Activated T-cell treated with anti-CD3 and anti-CD28 coated beads, Interleukin-2, amount 50 U/mL, for 72 hours (primary cell): ENCODE measurements at regions not wholly inside any gene's neighbourhood (a gene's known extent, or its start where the extent isn't known, plus 50 kb on each side); places are given as distances from the start of the nearest gene placed in this dataset.

Experiments
- ATAC-seq, 2 donors: fragments of 150-1000 bp; cut with Tn5 transposase; replicated peaks in 1 of 2; 2 replicates each; pipeline ENCODE4 v1.10.0; 2021; ENCODE audit warnings: moderate library complexity in 2 of 2, mild to moderate bottlenecking in 1 of 2
- DNase-seq, 2 donors: peaks; one replicate each; pipeline ENCODE4 v3.0.0; 2021 to 2022; ENCODE audit warnings: mixed read lengths in 1 of 2
- H3K27ac Mint-ChIP-seq: one replicate; pipeline ENCODE4 v1.8.0; 2022; ENCODE audit warnings: mild to moderate bottlenecking, moderate library complexity, mixed read lengths
- H3K27me3 Mint-ChIP-seq: one replicate; pipeline ENCODE4 v1.8.0; 2022; ENCODE audit warnings: low read depth, mixed read lengths
- H3K36me3 Mint-ChIP-seq, 2 donors: one replicate each; pipeline ENCODE4 v1.8.0; 2022; ENCODE audit warnings: mixed read lengths in 2 of 2, mild to moderate bottlenecking in 1 of 2; ENCODE audit not compliant: insufficient read depth in 2 of 2
- H3K4me1 Mint-ChIP-seq: one replicate; pipeline ENCODE4 v1.8.0; 2022; ENCODE audit warnings: low read depth, mixed read lengths
- H3K4me3 Mint-ChIP-seq, 2 donors: one replicate each; pipeline ENCODE4 v1.8.0; 2022; ENCODE audit warnings: mild to moderate bottlenecking in 2 of 2, mixed read lengths in 2 of 2, moderate library complexity in 2 of 2
- H3K9me3 Mint-ChIP-seq, 2 donors: one replicate each; pipeline ENCODE4 v1.8.0; 2022; ENCODE audit warnings: mixed read lengths in 2 of 2

DNA sequence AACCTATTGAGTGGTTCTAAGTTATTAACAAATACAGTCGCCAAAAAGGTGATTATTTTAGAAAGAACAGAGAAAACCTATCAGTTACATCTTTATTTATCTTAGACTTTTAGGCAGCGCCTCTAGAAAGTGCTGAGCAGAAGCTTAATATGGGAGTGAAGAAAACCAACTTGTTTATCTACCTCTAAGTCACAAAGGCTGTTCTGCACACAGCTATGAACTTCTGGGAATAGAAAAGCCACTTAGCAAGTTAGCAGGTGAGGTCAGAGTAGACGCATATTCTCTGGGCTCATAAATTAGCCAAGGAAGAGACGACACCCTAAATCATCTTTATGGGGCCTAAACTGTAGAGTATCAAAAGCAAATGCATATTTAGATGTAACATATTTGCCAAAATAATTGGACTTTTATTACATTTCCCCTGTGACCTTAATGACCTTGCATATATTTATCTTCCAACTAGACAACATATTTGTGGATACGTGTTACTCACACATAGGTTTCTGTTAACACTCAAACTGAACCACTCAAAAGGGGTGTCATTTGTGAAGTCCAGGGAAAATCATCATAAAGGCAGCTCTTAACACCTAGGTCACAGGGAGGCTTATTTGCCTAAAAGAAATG lies 267.1 kb downstream of the ADGB start:
- Mint-ChIP-seq H3K9me3 (no peaks in the 10 kb centered on the region), H3K27ac (no peak overlapping the region), H3K4me1 (peaks cover 5% of the 10 kb centered on the region), H3K4me3 (no peak overlapping the region), H3K27me3 (no peaks in the 10 kb centered on the region), H3K36me3 (no peaks in the 10 kb centered on the region)
- ATAC-seq = no peak
- DNase-seq = no peak

DNA sequence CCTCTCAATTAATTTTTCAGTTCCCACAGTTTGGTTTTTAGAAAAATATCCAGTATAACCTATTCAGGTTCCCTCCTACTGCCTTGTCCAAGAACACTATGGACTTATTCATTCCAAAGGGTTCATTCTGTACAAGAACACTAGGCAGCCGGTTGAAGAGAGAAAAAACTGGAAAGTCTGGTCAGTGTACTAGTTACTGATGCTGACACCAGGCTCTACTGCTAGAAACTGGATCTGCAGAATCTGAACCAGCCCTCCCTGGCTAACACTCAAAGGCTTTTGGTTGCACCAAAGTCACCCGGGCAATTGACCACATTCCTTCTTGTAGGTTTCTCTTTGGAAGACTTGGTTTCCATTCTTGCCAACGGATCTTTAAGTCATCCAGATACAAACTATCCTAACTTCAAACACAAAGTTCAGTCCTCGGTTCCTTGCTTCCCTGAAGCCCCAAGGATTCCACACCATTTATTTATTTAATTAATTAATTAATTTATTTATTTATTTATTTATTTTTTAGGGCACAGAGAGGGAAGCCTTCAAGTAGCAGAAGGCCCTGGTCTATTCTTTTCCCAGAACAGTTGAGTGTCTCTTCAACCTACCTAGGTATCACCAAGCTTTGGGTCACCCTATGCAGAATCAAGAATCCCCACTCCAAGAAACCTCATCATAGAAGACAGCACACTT lies 268.1 kb downstream of the ADGB start:
- no peaks in the 10 kb centered on the region for H3K27me3 Mint-ChIP-seq
- ATAC-seq = no peak
- no peak overlapping the region for H3K4me3 Mint-ChIP-seq
- H3K9me3 Mint-ChIP-seq = no peaks in the 10 kb centered on the region
- no peak for DNase-seq
- no peaks in the 10 kb centered on the region for H3K36me3 Mint-ChIP-seq
- peaks cover 13% of the 10 kb centered on the region for H3K4me1 Mint-ChIP-seq
- H3K27ac Mint-ChIP-seq = no peak overlapping the region

DNA sequence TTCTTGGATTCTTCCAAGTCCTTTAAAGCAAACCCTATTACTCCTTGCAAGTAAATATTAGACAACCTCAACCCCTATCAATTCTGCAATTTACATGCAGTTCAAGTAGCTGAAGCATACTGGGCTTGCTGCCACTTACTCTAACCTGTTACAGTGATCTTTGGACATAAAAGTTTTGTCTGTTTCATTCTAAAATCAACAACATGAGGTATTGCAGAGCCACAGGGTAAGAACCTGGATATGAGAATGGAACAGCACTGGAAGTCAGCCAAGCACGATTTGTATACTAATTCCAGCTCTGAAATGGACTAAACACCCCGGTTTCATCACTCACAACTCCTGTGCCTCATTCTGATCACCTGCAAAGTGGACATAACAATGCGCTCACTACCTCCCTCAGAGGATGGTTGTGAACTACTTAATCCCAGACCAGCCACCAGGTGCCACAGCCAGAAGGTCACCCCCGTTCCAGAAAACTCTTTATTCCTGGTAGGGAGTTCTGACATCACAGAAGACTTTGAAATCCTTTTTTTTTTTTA lies 270.0 kb downstream of the ADGB start:
- ATAC-seq (no peak), DNase-seq (no peak)
- Mint-ChIP-seq H3K27me3 (no peaks in the 10 kb centered on the region), H3K9me3 (no peaks in the 10 kb centered on the region), H3K36me3 (no peaks in the 10 kb centered on the region), H3K4me1 (peaks cover 15% of the 10 kb centered on the region), H3K27ac (no peak overlapping the region), H3K4me3 (no peak overlapping the region)

DNA sequence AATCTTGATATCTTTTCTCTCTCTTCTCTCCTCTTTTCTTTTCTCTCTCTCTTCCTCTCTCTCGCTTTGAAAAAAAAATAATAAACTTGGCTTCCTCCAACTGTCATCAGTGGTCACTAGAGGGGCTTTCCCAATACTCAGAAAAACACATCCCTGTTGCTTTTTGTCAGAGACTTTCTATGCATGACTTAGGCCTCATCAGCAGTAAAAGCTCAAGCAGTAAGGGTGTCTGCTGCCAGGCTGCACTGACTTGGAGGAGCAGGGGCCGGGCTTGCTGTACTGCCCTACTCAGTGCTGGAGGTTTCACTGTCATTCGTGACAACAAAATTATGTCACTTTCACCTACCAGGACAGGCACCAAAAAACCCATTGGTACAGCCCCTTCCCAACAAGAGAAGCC lies 272.0 kb downstream of the ADGB start:
- peak; percentile 31 to 53 for ATAC-seq
- no peak for DNase-seq
- no peaks in the 10 kb centered on the region for H3K36me3 Mint-ChIP-seq
- H3K27ac Mint-ChIP-seq = peak overlapping the region; percentile 81
- H3K4me3 Mint-ChIP-seq = peak overlapping the region in 1 of 2 donors; percentile 36
- H3K27me3 Mint-ChIP-seq = no peaks in the 10 kb centered on the region
- no peaks in the 10 kb centered on the region for H3K9me3 Mint-ChIP-seq
- peaks cover 23% of the 10 kb centered on the region for H3K4me1 Mint-ChIP-seq

DNA sequence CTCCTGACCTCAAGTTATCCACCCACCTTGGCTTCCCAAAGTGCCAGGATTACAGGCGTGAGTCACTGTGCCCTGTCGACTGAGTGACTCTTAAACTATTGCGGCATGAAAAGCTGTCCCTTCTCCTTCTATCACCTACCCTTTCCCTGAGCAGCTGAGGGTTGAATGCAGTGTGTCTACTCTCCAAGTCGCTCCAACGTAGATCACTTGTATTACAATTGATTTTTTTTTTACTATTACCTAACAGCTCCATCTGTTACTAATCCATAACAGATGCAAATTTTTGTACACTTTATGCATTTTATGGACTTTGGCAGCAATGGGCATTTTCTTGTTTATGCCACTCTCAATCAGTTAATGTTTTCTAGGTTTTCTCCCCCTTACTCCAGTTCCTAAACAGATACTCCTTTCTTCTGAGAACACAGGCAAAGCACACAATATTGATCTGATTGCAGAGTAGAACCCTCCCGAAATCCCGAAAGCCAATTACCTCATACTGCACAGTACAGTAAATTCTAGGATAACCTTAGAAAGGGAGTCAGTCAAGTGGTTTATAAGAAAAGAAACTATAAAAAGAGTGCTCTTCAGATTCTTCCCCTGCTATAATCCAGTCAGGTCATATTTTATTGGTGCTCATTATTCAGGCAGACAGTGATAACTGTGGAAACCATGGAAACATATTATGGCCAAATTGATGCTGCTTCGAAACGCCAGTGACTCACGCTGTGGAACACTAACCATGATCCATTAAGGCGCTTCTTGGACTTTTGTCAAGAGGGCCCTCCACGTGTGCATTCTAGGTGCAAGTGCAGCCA lies 273.0 kb downstream of the ADGB start:
- Mint-ChIP-seq H3K9me3 (no peaks in the 10 kb centered on the region), H3K4me3 (no peak overlapping the region), H3K27ac (no peak overlapping the region), H3K4me1 (peaks cover 34% of the 10 kb centered on the region), H3K36me3 (no peaks in the 10 kb centered on the region), H3K27me3 (no peaks in the 10 kb centered on the region)
- DNase-seq (no peak), ATAC-seq (no peak)

DNA sequence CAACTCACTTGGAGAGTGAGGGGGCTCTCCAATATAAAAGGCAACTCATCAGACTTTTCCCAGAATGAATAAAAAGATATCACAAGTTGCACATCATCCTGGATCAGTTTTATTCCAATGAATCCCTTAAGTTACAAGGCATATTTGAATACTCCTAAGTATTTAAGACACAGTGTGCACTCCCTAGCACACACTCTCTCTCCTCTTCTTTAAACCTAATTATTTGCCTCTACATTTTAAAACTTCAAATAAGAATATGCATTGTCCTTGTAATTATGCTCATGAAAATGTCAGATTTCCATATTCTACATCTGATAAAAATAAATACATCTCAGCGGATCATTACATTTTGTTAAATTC lies 273.6 kb downstream of the ADGB start:
- no peak for DNase-seq
- Mint-ChIP-seq H3K4me3 (no peak overlapping the region), H3K36me3 (peaks cover 0 to 1% of the 10 kb centered on the region in 2 donors), H3K4me1 (peaks cover 40% of the 10 kb centered on the region), H3K27ac (no peak overlapping the region), H3K27me3 (no peaks in the 10 kb centered on the region), H3K9me3 (no peaks in the 10 kb centered on the region)
- no peak for ATAC-seq

DNA sequence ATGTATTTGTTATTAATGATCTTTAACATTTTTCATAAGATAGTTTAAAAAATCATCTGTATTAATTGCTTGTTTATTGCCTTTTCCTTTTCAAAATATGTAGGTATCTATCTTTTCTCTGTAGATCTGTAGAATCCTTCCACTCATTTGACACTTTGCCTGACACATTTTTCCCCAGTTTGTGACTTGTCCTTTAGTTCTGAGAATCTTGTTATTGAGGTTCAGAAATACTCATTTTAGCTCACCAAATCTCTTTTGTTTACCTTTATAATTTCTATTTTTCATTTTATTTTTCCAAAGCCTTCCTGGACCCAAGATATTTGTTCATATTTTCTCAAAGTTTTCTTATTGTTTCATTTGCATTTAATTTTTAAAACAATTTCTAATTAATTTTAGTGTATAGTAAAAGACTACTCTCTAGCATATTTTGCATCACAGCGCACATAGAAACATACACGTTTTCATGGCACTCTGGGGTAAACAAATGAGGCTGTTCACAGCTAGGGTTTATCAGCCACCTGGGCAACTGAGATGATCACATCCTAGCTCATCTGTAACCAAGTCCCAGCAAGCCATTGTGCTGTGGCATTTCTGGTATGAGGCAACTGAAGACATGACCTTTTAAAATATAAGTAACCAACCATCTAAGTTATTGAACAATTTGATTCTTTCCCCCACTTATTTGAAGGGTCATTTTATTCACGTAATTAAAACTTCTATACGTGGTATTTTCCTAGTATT lies 275.7 kb downstream of the ADGB start:
- H3K27me3 Mint-ChIP-seq = no peaks in the 10 kb centered on the region
- no peak overlapping the region for H3K27ac Mint-ChIP-seq
- DNase-seq = no peak
- peaks cover 0 to 1% of the 10 kb centered on the region in 2 donors for H3K36me3 Mint-ChIP-seq
- H3K4me3 Mint-ChIP-seq = no peak overlapping the region
- peaks cover 55% of the 10 kb centered on the region for H3K4me1 Mint-ChIP-seq
- no peak for ATAC-seq
- H3K9me3 Mint-ChIP-seq = peaks cover 2 to 3% of the 10 kb centered on the region in 2 donors

DNA sequence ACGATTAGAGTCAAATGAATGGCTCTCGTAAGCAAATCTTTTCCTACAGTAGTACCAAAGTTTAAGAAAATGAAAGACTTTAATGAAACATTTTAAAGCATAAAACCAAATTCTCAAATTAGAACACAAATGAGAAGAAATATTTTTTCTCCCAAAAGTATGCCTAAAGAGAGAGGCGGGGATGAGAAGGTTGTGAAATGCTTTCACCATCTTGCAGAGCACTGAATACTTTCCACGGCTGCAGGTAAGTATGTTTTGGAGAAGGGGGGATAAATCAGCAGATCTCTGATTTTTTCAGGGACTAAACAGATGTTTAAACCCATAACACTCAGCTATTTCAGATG lies 277.1 kb downstream of the ADGB start:
- Mint-ChIP-seq H3K27me3 (no peaks in the 10 kb centered on the region), H3K4me1 (peaks cover 54% of the 10 kb centered on the region), H3K36me3 (peaks cover 1% of the 10 kb centered on the region in 2 donors), H3K27ac (no peak overlapping the region), H3K4me3 (no peak overlapping the region), H3K9me3 (peaks cover 2 to 3% of the 10 kb centered on the region in 2 donors)
- DNase-seq (no peak), ATAC-seq (no peak)

DNA sequence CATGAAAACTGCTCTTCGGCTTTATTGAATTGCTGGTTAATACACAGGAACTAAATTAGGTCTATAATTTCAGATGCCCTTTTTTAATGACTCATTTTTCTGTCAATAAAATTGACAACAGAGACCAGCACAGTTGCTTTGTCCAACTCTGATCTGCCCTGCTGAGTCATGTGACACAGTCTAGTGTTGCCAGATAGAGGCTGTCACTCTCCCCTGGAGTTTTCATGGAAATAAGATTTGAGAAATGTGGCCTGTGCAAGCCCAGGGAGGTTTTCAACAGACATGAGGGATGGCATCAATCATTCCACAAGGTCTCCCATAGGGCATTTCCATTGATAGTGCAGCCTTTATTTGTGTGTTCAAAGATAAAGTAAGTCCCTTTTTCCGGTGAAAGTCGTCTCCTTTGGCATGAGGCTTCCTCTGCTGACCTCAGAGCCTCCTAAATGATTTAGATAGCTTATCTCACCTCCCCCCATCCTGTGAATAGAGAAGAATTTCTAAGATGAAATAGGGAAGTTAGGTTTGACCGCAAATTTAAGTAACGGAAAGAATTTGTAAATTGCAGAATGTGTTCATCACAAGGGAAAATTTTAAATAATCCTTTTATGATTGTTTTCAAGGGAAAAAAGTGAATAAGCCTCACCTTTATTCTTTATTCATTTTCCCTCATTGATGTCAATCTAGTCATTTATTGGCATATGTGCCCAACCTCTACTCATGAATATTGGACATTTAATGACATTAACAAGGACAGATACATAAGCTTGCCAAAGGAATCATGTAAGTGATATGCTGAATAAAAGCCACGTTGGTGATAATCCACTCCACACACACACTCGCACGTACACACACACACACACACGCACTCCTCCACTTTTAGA lies 277.7 kb downstream of the ADGB start:
- ATAC-seq = peak in 1 of 2 donors; percentile 29
- peak overlapping the region; percentile 7 to 55 for H3K4me3 Mint-ChIP-seq
- peaks cover 1% of the 10 kb centered on the region in 2 donors for H3K36me3 Mint-ChIP-seq
- no peak for DNase-seq
- no peak overlapping the region for H3K27ac Mint-ChIP-seq
- peaks cover 2 to 3% of the 10 kb centered on the region in 2 donors for H3K9me3 Mint-ChIP-seq
- H3K27me3 Mint-ChIP-seq = no peaks in the 10 kb centered on the region
- H3K4me1 Mint-ChIP-seq = peaks cover 52% of the 10 kb centered on the region

DNA sequence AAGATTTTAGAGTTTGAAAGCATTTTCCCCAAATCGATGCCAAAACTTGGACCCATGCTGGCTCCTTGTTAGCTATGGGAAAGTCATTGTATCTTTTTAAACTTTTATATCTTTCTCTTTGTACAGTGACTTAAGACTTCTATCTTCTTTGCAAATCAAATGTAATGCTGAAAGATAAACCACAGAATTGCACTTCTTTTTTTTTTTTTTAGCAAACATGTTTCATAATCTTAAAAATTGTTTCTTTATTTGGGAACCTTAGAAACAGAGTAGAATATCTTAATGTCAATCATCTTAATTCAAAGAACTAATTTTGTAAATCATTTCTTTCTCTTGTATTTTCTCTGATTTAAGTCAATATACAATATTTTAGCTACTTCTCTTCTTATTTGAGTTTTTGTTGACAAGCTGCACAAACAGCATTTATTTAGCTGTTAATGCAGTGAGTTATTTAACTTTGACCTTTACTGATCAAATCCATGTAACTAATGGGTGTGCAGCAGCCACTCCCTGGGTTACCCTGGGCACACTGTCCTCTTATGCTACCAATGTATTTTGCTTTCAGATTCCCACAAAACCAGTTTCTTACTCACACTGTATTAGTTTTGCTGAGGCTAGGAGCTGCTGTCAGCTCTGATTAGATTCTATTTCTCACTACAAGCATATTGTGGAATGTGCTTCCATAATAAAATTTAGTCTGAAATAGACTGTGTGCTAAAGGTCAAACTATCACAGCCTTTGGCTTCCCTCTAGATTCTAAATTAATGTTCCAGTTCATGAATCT lies 279.6 kb downstream of the ADGB start:
- Mint-ChIP-seq H3K27me3 (no peaks in the 10 kb centered on the region), H3K4me3 (no peak overlapping the region), H3K9me3 (peaks cover 2 to 3% of the 10 kb centered on the region in 2 donors), H3K36me3 (peaks cover 1% of the 10 kb centered on the region in 2 donors), H3K4me1 (peaks cover 46% of the 10 kb centered on the region), H3K27ac (no peak overlapping the region)
- ATAC-seq (no peak), DNase-seq (no peak)

DNA sequence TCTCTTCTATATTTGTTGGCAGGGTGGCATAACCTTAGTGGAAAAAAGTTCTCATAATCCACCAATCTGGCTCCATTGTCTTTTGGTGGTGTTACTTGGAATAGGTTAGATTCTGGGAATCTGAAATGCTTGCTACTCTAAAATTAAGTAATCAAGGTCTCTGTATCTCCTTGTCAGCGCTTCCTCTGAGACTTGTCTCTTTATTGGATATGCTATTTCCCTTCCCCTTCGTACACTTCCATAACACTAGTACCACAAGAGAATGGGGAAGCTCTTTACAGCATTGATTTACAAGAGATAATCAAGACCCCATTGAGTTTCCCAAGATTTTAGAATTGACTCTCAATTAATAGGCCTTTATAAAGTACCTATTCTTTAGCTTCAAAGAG lies 280.2 kb downstream of the ADGB start:
- H3K27ac Mint-ChIP-seq = no peak overlapping the region
- peaks cover 1% of the 10 kb centered on the region in 2 donors for H3K36me3 Mint-ChIP-seq
- ATAC-seq (no peak), DNase-seq (no peak)
- no peak overlapping the region for H3K4me3 Mint-ChIP-seq
- peaks cover 2 to 3% of the 10 kb centered on the region in 2 donors for H3K9me3 Mint-ChIP-seq
- H3K27me3 Mint-ChIP-seq = no peaks in the 10 kb centered on the region
- H3K4me1 Mint-ChIP-seq = peaks cover 46% of the 10 kb centered on the region
